ENCODE measurements at regions not wholly inside any gene's neighbourhood (a gene's known extent, or its start where the extent isn't known, plus 50 kb on each side); places are given as distances from the start of the nearest gene placed in this dataset.

GRCh38 chr1:191869790-191870312 lies 288.4 kb upstream of the RGS18 start:
- Mint-ChIP-seq H3K36me3 (ENCODE audit: low read depth) (no peaks in the 10 kb centered on the region), H3K27ac (no peak overlapping the region), H3K4me3 (no peak overlapping the region), H3K9me3 (peaks cover 6% of the 10 kb centered on the region), H3K4me1 (no peaks in the 10 kb centered on the region), H3K27me3 (no peaks in the 10 kb centered on the region)
- CTCF ChIA-PET: no interaction called here
- DNase-seq: no peak
- no peak for ATAC-seq (ENCODE audit: low read depth)
- no peak for TF ChIP-seq CTCF (IDR thresholded peaks at IDR 0.05)
- POLR2A ChIA-PET: no interaction called here
- intact Hi-C loops (cut with micrococcal nuclease): no loop called here

GRCh38 chr1:191870490-191870889 lies 287.8 kb upstream of the RGS18 start:
- Mint-ChIP-seq H3K4me3 (no peak overlapping the region), H3K27me3 (no peaks in the 10 kb centered on the region), H3K9me3 (peaks cover 6% of the 10 kb centered on the region), H3K27ac (no peak overlapping the region), H3K36me3 (ENCODE audit: low read depth) (no peaks in the 10 kb centered on the region), H3K4me1 (no peaks in the 10 kb centered on the region)
- CTCF ChIA-PET: no interaction called here
- DNase-seq: no peak
- intact Hi-C loops (cut with micrococcal nuclease): no loop called here
- no peak for ATAC-seq (ENCODE audit: low read depth)
- POLR2A ChIA-PET: no interaction called here
- TF ChIP-seq CTCF (IDR thresholded peaks at IDR 0.05): no peak

- POLR2A ChIA-PET: no interaction called here
- no peak for DNase-seq
- peaks cover 3% of the 10 kb centered on the region for H3K9me3 Mint-ChIP-seq
- H3K36me3 Mint-ChIP-seq (ENCODE audit: low read depth): no peaks in the 10 kb centered on the region
- intact Hi-C loops (cut with micrococcal nuclease): no loop called here
- no peak for ATAC-seq (ENCODE audit: low read depth)
- CTCF ChIA-PET: no interaction called here
- no peaks in the 10 kb centered on the region for H3K4me1 Mint-ChIP-seq
- no peak overlapping the region for H3K27ac Mint-ChIP-seq
- no peaks in the 10 kb centered on the region for H3K27me3 Mint-ChIP-seq
- no peak for TF ChIP-seq CTCF (IDR thresholded peaks at IDR 0.05)
- no peak overlapping the region for H3K4me3 Mint-ChIP-seq
Observed at GRCh38 chr1:191875994-191876393, 282.3 kb upstream of the RGS18 start.

- Mint-ChIP-seq H3K27me3 (no peaks in the 10 kb centered on the region), H3K27ac (no peak overlapping the region), H3K36me3 (ENCODE audit: low read depth) (no peaks in the 10 kb centered on the region), H3K4me3 (no peak overlapping the region), H3K4me1 (no peaks in the 10 kb centered on the region), H3K9me3 (peaks cover 3% of the 10 kb centered on the region)
- DNase-seq (no peak), ATAC-seq (ENCODE audit: low read depth) (no peak)
- ChIA-PET CTCF (no interaction called here), POLR2A (no interaction called here)
- no peak for TF ChIP-seq CTCF (IDR thresholded peaks at IDR 0.05)
- intact Hi-C loops (cut with micrococcal nuclease): no loop called here
Observed at GRCh38 chr1:191876631-191877030, 281.6 kb upstream of the RGS18 start.

- intact Hi-C loops (cut with micrococcal nuclease): no loop called here
- ChIA-PET CTCF (no interaction called here), POLR2A (no interaction called here)
- ATAC-seq (ENCODE audit: low read depth) (no peak), DNase-seq (no peak)
- H3K4me1 Mint-ChIP-seq: no peaks in the 10 kb centered on the region
- TF ChIP-seq CTCF (IDR thresholded peaks at IDR 0.05): no peak
- H3K4me3 Mint-ChIP-seq: no peak overlapping the region
- H3K27ac Mint-ChIP-seq: no peak overlapping the region
- H3K9me3 Mint-ChIP-seq: peaks cover 3% of the 10 kb centered on the region
- no peaks in the 10 kb centered on the region for H3K36me3 Mint-ChIP-seq (ENCODE audit: low read depth)
- H3K27me3 Mint-ChIP-seq: no peaks in the 10 kb centered on the region
Observed at GRCh38 chr1:191882870-191883269, 275.4 kb upstream of the RGS18 start.
